ENCODE measurements at regions not wholly inside any gene's neighbourhood (a gene's known extent, or its start where the extent isn't known, plus 50 kb on each side); places are given as distances from the start of the nearest gene placed in this dataset.

- H2BK15ac ChIP-seq (ENCODE audit: low read depth, poor library complexity, severe bottlenecking): no peak overlapping the region
- no peaks in the 10 kb centered on the region for H3K79me1 ChIP-seq (replicated peaks; ENCODE audit: low read length, poor library complexity, severe bottlenecking)
- no peak overlapping the region for H4K8ac ChIP-seq (ENCODE audit: low read length)
- whole genome bisulfite sequencing: 92% methylated on average over 2 of the region's 2 CpGs
- H3K4me2 ChIP-seq (ENCODE audit: low read length, poor library complexity, severe bottlenecking): no peak overlapping the region
- H2BK120ac ChIP-seq (ENCODE audit: low read depth, low read length): no peak overlapping the region
- H3K14ac ChIP-seq (ENCODE audit: low read length in 2 of 2): no peak overlapping the region
- no peak overlapping the region for H3K4ac ChIP-seq (ENCODE audit: low read depth in 1 of 2, low read length in 2 of 2)
- no peak overlapping the region for H3K18ac ChIP-seq (ENCODE audit: low read depth in 1 of 2, low read length in 2 of 2)
- H3K23ac ChIP-seq (ENCODE audit: low read length in 2 of 2): no peak overlapping the region
- H3K4me1 ChIP-seq (ENCODE audit: control insufficient read depth, insufficient read depth, low read depth, low read length): no peaks in the 10 kb centered on the region
- DNase-seq: no peak
- H3K9me3 ChIP-seq (ENCODE audit: control insufficient read depth, low read length): no peaks in the 10 kb centered on the region
- no peak overlapping the region for H4K91ac ChIP-seq (ENCODE audit: low read length)
- no peaks in the 10 kb centered on the region for H3K27me3 ChIP-seq (ENCODE audit: control insufficient read depth in 1 of 2, insufficient read depth in 1 of 2, low read length in 2 of 2)
- H2AK5ac ChIP-seq (ENCODE audit: low read length, severe bottlenecking): no peak overlapping the region
- H2AFZ ChIP-seq (ENCODE audit: low read depth, low read length): no peak overlapping the region
- no peaks in the 10 kb centered on the region for H3K36me3 ChIP-seq (ENCODE audit: control insufficient read depth in 1 of 2, insufficient read depth in 2 of 2, low read depth in 1 of 2, low read length in 2 of 2)
- H2BK5ac ChIP-seq (ENCODE audit: low read depth, low read length, poor library complexity, severe bottlenecking): no peak overlapping the region
- H3K27ac ChIP-seq (ENCODE audit: low read length, poor library complexity, severe bottlenecking): no peak overlapping the region
- no peak overlapping the region for H2BK12ac ChIP-seq (ENCODE audit: low read length in 2 of 2)
- no peak overlapping the region for H3K4me3 ChIP-seq (ENCODE audit: insufficient read depth in 1 of 2, low read depth in 1 of 2, low read length in 2 of 2)
- no peak overlapping the region for H3K9ac ChIP-seq (ENCODE audit: low read length)
Measured at GRCh38 chr4:34790131-34790530, 1454.2 kb downstream of the ARAP2 start.

GRCh38 chr4:34791209-34791608 is 1453.1 kb downstream of the ARAP2 start:
- H2BK12ac ChIP-seq (ENCODE audit: low read length in 2 of 2): no peak overlapping the region
- no peak overlapping the region for H3K9ac ChIP-seq (ENCODE audit: low read length)
- no peak overlapping the region for H3K4me2 ChIP-seq (ENCODE audit: low read length, poor library complexity, severe bottlenecking)
- H3K18ac ChIP-seq (ENCODE audit: low read depth in 1 of 2, low read length in 2 of 2): no peak overlapping the region
- no peaks in the 10 kb centered on the region for H3K36me3 ChIP-seq (ENCODE audit: control insufficient read depth in 1 of 2, insufficient read depth in 2 of 2, low read depth in 1 of 2, low read length in 2 of 2)
- no peak overlapping the region for H2AFZ ChIP-seq (ENCODE audit: low read depth, low read length)
- DNase-seq: no peak
- H2AK5ac ChIP-seq (ENCODE audit: low read length, severe bottlenecking): no peak overlapping the region
- no peaks in the 10 kb centered on the region for H3K79me1 ChIP-seq (replicated peaks; ENCODE audit: low read length, poor library complexity, severe bottlenecking)
- H3K27ac ChIP-seq (ENCODE audit: low read length, poor library complexity, severe bottlenecking): no peak overlapping the region
- H3K4ac ChIP-seq (ENCODE audit: low read depth in 1 of 2, low read length in 2 of 2): no peak overlapping the region
- H3K14ac ChIP-seq (ENCODE audit: low read length in 2 of 2): no peak overlapping the region
- no peak overlapping the region for H4K91ac ChIP-seq (ENCODE audit: low read length)
- H3K4me1 ChIP-seq (ENCODE audit: control insufficient read depth, insufficient read depth, low read depth, low read length): no peaks in the 10 kb centered on the region
- H4K8ac ChIP-seq (ENCODE audit: low read length): no peak overlapping the region
- no peak overlapping the region for H2BK120ac ChIP-seq (ENCODE audit: low read depth, low read length)
- H3K23ac ChIP-seq (ENCODE audit: low read length in 2 of 2): no peak overlapping the region
- H3K27me3 ChIP-seq (ENCODE audit: control insufficient read depth in 1 of 2, insufficient read depth in 1 of 2, low read length in 2 of 2): no peaks in the 10 kb centered on the region
- no peak overlapping the region for H2BK5ac ChIP-seq (ENCODE audit: low read depth, low read length, poor library complexity, severe bottlenecking)
- WGBS: 100% methylated on average over 1 of the region's 2 CpGs
- H3K9me3 ChIP-seq (ENCODE audit: control insufficient read depth, low read length): no peaks in the 10 kb centered on the region
- no peak overlapping the region for H3K4me3 ChIP-seq (ENCODE audit: insufficient read depth in 1 of 2, low read depth in 1 of 2, low read length in 2 of 2)
- H2BK15ac ChIP-seq (ENCODE audit: low read depth, poor library complexity, severe bottlenecking): no peak overlapping the region

GRCh38 chr4:34800953-34801352 is 1443.4 kb downstream of the ARAP2 start:
- no peak overlapping the region for H3K27ac ChIP-seq (ENCODE audit: low read length, poor library complexity, severe bottlenecking)
- no peak overlapping the region for H3K4me3 ChIP-seq (ENCODE audit: insufficient read depth in 1 of 2, low read depth in 1 of 2, low read length in 2 of 2)
- H2AK5ac ChIP-seq (ENCODE audit: low read length, severe bottlenecking): no peak overlapping the region
- H3K4me2 ChIP-seq (ENCODE audit: low read length, poor library complexity, severe bottlenecking): no peak overlapping the region
- H2BK15ac ChIP-seq (ENCODE audit: low read depth, poor library complexity, severe bottlenecking): no peak overlapping the region
- WGBS: no CpG with 5 or more reads among the region's 1 CpG
- no peak overlapping the region for H3K4ac ChIP-seq (ENCODE audit: low read depth in 1 of 2, low read length in 2 of 2)
- H3K18ac ChIP-seq (ENCODE audit: low read depth in 1 of 2, low read length in 2 of 2): no peak overlapping the region
- no peaks in the 10 kb centered on the region for H3K9me3 ChIP-seq (ENCODE audit: control insufficient read depth, low read length)
- no peak overlapping the region for H2BK5ac ChIP-seq (ENCODE audit: low read depth, low read length, poor library complexity, severe bottlenecking)
- H3K9ac ChIP-seq (ENCODE audit: low read length): no peak overlapping the region
- H2BK120ac ChIP-seq (ENCODE audit: low read depth, low read length): no peak overlapping the region
- H2AFZ ChIP-seq (ENCODE audit: low read depth, low read length): no peak overlapping the region
- no peaks in the 10 kb centered on the region for H3K27me3 ChIP-seq (ENCODE audit: control insufficient read depth in 1 of 2, insufficient read depth in 1 of 2, low read length in 2 of 2)
- no peak for DNase-seq
- H2BK12ac ChIP-seq (ENCODE audit: low read length in 2 of 2): no peak overlapping the region
- no peaks in the 10 kb centered on the region for H3K36me3 ChIP-seq (ENCODE audit: control insufficient read depth in 1 of 2, insufficient read depth in 2 of 2, low read depth in 1 of 2, low read length in 2 of 2)
- H3K23ac ChIP-seq (ENCODE audit: low read length in 2 of 2): no peak overlapping the region
- H4K91ac ChIP-seq (ENCODE audit: low read length): no peak overlapping the region
- H3K14ac ChIP-seq (ENCODE audit: low read length in 2 of 2): no peak overlapping the region
- H4K8ac ChIP-seq (ENCODE audit: low read length): no peak overlapping the region
- no peaks in the 10 kb centered on the region for H3K79me1 ChIP-seq (replicated peaks; ENCODE audit: low read length, poor library complexity, severe bottlenecking)
- no peaks in the 10 kb centered on the region for H3K4me1 ChIP-seq (ENCODE audit: control insufficient read depth, insufficient read depth, low read depth, low read length)

- H2AFZ ChIP-seq (ENCODE audit: low read depth, low read length): no peak overlapping the region
- H3K4ac ChIP-seq (ENCODE audit: low read depth in 1 of 2, low read length in 2 of 2): no peak overlapping the region
- no peak overlapping the region for H3K4me2 ChIP-seq (ENCODE audit: low read length, poor library complexity, severe bottlenecking)
- no peaks in the 10 kb centered on the region for H3K79me1 ChIP-seq (replicated peaks; ENCODE audit: low read length, poor library complexity, severe bottlenecking)
- no peaks in the 10 kb centered on the region for H3K27me3 ChIP-seq (ENCODE audit: control insufficient read depth in 1 of 2, insufficient read depth in 1 of 2, low read length in 2 of 2)
- no peaks in the 10 kb centered on the region for H3K36me3 ChIP-seq (ENCODE audit: control insufficient read depth in 1 of 2, insufficient read depth in 2 of 2, low read depth in 1 of 2, low read length in 2 of 2)
- H3K4me1 ChIP-seq (ENCODE audit: control insufficient read depth, insufficient read depth, low read depth, low read length): peaks cover 8% of the 10 kb centered on the region
- H2BK5ac ChIP-seq (ENCODE audit: low read depth, low read length, poor library complexity, severe bottlenecking): peak overlapping the region; percentile 39
- H3K23ac ChIP-seq (ENCODE audit: low read length in 2 of 2): no peak overlapping the region
- peak overlapping the region; percentile 86 for H3K27ac ChIP-seq (ENCODE audit: low read length, poor library complexity, severe bottlenecking)
- H3K9me3 ChIP-seq (ENCODE audit: control insufficient read depth, low read length): no peaks in the 10 kb centered on the region
- DNase-seq: peak; percentile 1
- WGBS: 80% methylated on average over 2 of the region's 3 CpGs
- no peak overlapping the region for H3K4me3 ChIP-seq (ENCODE audit: insufficient read depth in 1 of 2, low read depth in 1 of 2, low read length in 2 of 2)
- no peak overlapping the region for H3K9ac ChIP-seq (ENCODE audit: low read length)
- no peak overlapping the region for H2AK5ac ChIP-seq (ENCODE audit: low read length, severe bottlenecking)
- no peak overlapping the region for H2BK120ac ChIP-seq (ENCODE audit: low read depth, low read length)
- no peak overlapping the region for H4K8ac ChIP-seq (ENCODE audit: low read length)
- no peak overlapping the region for H4K91ac ChIP-seq (ENCODE audit: low read length)
- H2BK15ac ChIP-seq (ENCODE audit: low read depth, poor library complexity, severe bottlenecking): no peak overlapping the region
- no peak overlapping the region for H3K18ac ChIP-seq (ENCODE audit: low read depth in 1 of 2, low read length in 2 of 2)
- no peak overlapping the region for H2BK12ac ChIP-seq (ENCODE audit: low read length in 2 of 2)
- no peak overlapping the region for H3K14ac ChIP-seq (ENCODE audit: low read length in 2 of 2)
Measured at GRCh38 chr4:34814266-34814665, 1430.0 kb downstream of the ARAP2 start.
